Fibroblast of mammary gland (primary cell): ENCODE measurements at regions not wholly inside any gene's neighbourhood (a gene's known extent, or its start where the extent isn't known, plus 50 kb on each side); places are given as distances from the start of the nearest gene placed in this dataset.

ENCODE experiments used
- DNase-seq: peaks from one replicate; pipeline ENCODE4 v3.0.0-alpha.2; 2010; ENCODE audit warnings: low read depth
- H3K4me3 ChIP-seq: 2 replicates; pipeline ENCODE4 v1.5.1; 2011; ENCODE audit warnings: low read depth, mild to moderate bottlenecking, low read length, moderate library complexity; ENCODE audit not compliant: control insufficient read depth
- CTCF ChIP-seq: conservative IDR thresholded peaks from 2 replicates; pipeline ENCODE4 v1.5.1; 2011; ENCODE audit warnings: low read depth, low read length, inconsistent platforms; ENCODE audit not compliant: control insufficient read depth, insufficient read depth

DNA sequence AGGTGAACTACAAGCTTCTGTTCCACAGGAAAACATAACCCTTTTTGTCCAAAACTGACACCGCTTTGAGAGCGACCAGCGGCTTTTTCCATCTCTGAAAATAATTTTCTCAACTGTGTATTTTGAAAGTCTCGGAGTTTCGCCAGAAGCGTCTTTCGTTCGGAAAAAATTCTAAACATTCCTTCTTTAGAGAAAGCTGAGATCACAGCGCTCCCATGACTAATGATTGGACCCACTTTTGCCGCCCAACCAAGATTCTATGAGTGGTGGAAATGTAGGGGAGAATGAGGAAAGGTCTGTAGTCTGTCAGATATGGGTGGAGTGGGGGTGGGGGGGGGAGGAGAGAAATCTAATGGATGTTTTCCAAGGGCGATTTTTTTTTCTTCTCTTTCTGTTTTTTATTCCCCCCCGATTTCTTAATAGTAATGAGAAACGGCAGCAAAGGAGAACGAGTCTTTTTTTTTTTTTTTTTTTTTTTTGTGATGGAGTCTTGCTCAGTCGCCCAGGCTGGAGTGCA is 189.3 kb downstream of the TRIM27 start:
- no peak for DNase-seq
- H3K4me3 ChIP-seq = peak overlapping the region; percentile 29

DNA sequence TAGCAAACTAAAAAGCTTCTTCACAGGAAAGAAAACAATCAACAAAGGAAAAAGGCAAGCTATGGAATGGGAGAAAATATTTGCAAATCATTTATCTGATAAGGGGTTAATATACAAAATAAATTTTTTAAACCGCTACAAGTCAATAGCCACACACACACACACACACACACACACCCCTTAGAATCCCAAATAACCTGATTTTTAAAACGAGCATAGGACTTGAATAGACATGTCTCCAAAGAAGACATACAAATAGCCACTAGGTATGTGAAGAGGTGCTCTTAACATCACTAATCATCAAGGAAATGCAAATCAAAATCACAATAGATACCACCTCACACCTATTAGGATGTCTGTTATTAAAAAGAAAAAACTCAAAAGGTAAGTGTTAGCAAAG is 187.7 kb downstream of the TRIM27 start:
- no peak overlapping the region for H3K4me3 ChIP-seq
- no peak for DNase-seq
- TF ChIP-seq CTCF = no peak

More for the DNA sequence above, 189.3 kb downstream of the TRIM27 start:
- TF ChIP-seq CTCF = no peak

DNA sequence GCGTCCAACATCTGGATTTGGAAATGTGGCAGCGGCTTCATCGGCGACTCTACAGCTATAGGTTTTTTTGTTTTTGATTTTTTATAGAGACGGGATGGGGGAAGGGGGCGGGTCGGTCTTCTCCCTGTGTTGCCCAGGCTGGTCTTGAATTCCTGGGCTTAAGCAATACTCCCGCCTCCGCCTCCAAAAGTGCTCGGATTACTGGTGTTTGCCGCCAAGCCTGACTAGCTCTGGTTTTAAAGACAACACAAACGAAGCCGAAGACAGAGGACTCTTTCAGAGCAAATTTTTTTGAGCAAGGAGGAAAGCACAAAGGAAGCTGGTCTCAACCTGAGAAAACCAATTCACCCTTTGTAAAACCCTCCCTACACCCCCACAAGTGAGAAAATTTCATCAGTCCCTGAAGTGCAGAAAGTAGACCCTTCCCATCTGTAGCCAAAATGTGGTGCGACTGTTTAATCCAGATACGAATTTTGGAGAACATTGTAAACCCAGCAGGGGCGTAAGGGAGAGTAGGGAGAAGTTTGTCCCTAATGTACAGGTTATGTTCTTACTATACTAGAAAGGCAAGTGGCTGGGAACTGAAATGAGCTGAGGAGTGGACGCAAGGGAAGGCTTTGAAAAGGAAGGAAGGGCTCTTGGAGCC is 185.9 kb downstream of the TRIM27 start:
- no peak for TF ChIP-seq CTCF

GRCh38 chr6:28738396-28738765 is 185.4 kb downstream of the TRIM27 start:
- no peak for DNase-seq
- no peak overlapping the region for H3K4me3 ChIP-seq
- TF ChIP-seq CTCF = no peak

More for the DNA sequence above, 185.9 kb downstream of the TRIM27 start:
- peak overlapping the region; percentile 7 for H3K4me3 ChIP-seq
- peak; percentile 25 for DNase-seq

- no peak for DNase-seq
- H3K4me3 ChIP-seq = no peak overlapping the region
- no peak for TF ChIP-seq CTCF
Observed at GRCh38 chr6:28741363-28741762, 182.4 kb downstream of the TRIM27 start.

- peak; percentile 81 for DNase-seq
- TF ChIP-seq CTCF = no peak
- H3K4me3 ChIP-seq = peak overlapping the region; percentile 44
Observed at GRCh38 chr6:28742668-28743270, 181.0 kb downstream of the TRIM27 start.
